GM12873 (cell line): ENCODE measurements at regions not wholly inside any gene's neighbourhood (a gene's known extent, or its start where the extent isn't known, plus 50 kb on each side); places are given as distances from the start of the nearest gene placed in this dataset.

ENCODE experiments used
- TF ChIP-seq, protein P1 (sequence below): IDR thresholded peaks from 2 replicates; pipeline ENCODE4 v1.5.1; 2012; ENCODE audit warnings: low read depth, mild to moderate bottlenecking, moderate library complexity, low read length, control low read depth; ENCODE audit not compliant: insufficient read depth; ENCODE audit errors: missing control alignments

DNA sequence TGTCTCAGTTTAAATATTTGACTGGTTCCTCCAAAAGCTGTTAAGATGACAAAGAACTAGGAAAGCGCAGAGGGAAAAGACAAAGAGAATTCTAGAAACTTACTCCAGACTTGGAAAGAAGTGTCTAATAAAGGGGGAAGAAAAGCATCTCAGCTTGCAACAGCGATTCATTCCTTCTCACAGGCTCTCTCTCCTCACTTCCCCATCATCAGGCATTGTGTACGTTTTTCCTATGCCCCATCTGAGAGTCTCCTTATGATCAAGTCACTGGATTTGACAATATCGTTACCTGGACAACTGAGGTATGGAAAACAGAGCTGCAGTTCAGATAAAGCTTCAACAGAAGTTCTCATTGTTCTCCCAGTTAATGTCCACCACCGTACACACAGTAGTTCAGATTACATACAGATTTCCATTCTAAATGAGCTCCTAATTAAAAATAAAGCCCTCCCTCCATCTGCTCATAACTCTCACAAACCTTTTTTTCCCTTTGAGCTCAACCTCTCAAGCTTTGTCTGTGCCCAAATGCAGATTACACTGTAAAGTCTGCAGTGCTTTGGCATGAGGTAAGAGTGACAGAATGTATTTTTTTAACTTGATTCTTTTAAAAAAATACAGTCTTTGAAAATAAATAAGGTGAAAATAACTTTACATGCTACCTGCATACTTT is 254.4 kb upstream of the THBS1 start:
- TF ChIP-seq, protein P1, sequence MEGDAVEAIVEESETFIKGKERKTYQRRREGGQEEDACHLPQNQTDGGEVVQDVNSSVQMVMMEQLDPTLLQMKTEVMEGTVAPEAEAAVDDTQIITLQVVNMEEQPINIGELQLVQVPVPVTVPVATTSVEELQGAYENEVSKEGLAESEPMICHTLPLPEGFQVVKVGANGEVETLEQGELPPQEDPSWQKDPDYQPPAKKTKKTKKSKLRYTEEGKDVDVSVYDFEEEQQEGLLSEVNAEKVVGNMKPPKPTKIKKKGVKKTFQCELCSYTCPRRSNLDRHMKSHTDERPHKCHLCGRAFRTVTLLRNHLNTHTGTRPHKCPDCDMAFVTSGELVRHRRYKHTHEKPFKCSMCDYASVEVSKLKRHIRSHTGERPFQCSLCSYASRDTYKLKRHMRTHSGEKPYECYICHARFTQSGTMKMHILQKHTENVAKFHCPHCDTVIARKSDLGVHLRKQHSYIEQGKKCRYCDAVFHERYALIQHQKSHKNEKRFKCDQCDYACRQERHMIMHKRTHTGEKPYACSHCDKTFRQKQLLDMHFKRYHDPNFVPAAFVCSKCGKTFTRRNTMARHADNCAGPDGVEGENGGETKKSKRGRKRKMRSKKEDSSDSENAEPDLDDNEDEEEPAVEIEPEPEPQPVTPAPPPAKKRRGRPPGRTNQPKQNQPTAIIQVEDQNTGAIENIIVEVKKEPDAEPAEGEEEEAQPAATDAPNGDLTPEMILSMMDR: no peak

DNA sequence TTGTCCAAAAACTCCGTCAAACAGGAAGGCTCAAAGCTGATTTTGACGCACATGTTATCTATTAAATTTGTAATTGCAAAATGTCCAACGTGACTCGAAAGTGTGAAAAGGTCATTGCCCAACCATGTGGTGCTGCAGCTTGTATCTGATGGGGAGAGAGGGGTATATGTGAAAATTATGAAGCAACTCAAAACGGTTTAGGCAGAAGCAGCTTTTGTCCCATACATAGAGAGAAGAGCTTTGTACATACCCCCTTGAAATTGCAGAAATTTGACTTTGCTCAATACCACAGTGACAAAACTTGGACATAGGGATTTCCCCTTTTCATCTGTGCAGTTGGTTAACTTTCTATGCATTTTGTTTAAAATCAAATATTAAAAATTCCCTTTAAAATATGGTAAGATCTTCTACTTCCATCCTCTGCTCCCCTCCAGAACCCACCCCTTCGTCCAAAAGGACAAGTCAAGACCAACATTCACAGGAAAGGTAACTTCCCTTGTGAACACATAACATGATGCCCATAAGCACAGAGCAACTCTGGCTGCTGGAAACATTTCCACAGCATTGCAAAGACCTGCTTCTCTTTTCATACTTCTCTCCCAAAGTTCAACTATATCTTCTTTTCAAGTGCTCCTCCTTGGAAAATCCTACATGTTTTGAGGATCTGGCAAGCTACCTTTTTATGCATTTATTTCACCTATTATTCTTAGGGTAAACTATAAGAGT is 253.7 kb upstream of the THBS1 start:
- TF ChIP-seq, protein P1: no peak

GRCh38 chr15:39330061-39330460 is 250.8 kb upstream of the THBS1 start:
- TF ChIP-seq, protein P1: no peak

GRCh38 chr15:39331584-39331983 is 249.3 kb upstream of the THBS1 start:
- TF ChIP-seq, protein P1: no peak

DNA sequence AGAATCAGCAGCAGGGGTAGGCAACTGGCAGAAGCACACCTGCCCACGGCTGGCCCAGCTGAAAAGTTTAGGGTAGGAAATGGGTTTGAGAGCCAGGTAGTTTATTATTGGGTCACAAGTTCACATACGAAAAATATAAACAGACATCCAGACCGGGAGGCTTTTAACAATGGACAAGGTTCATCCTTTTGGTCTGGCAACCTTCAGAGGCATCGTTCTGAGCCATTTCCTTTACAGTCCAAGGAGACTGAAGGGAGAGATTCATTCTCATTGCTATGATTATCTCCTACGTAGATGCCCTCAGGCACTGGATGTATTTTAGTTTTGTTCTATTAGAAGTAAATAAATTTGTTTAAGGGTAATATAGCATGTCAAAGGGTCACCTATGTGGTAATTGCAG is 248.0 kb upstream of the THBS1 start:
- TF ChIP-seq, protein P1: no peak

GRCh38 chr15:39333393-39333792 is 247.5 kb upstream of the THBS1 start:
- TF ChIP-seq, protein P1: no peak

DNA sequence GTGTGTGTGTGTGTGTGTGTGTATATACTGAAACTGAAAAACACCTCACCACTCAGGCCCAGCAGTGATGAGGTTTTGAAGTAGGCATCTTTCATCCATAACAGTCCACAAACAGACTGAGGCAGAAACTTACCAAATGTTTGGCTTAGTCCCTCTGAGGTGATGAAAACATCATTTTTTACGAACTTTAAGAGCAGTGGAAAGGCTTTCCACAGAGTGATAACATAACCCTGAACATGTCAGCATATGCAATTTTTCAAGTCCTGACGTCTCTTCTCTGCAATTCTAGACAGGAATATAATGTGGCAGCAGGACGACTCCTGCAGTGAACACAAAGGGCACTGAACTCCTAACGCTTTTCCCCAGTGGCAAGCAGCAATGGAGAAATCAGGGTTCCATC is 247.0 kb upstream of the THBS1 start:
- TF ChIP-seq, protein P1: no peak
